Natural killer cell (primary cell): ENCODE measurements at regions not wholly inside any gene's neighbourhood (a gene's known extent, or its start where the extent isn't known, plus 50 kb on each side); places are given as distances from the start of the nearest gene placed in this dataset.
A peak's percentile ranks its signal among the peaks of the same experiment; 100 is the strongest.

Experiments
- ATAC-seq, 3 donors: fragments of 150-1000 bp in 2 of 3; fragments of 200-7000 bp in 1 of 3; cut with Tn5 transposase; 1 replicate in 1 of 3; 2 replicates in 2 of 3; pipeline ENCODE4 v1.10.0; 2021; ENCODE audit warnings: mild to moderate bottlenecking in 2 of 3, moderate library complexity in 2 of 3
- DNase-seq, 2 donors: peaks; one replicate each; pipeline versions ENCODE4 v3.0.0 to v3.0.0-alpha.2; 2013 to 2021; ENCODE audit warnings: mixed read lengths in 1 of 2
- H3K27ac ChIP-seq: one replicate; pipeline ENCODE4 v1.5.1; 2013; ENCODE audit warnings: mild to moderate bottlenecking, low read length
- H3K27me3 ChIP-seq: one replicate; pipeline ENCODE4 v1.6.1; 2013; ENCODE audit warnings: low read length; ENCODE audit not compliant: control insufficient read depth, insufficient read depth
- H3K36me3 ChIP-seq: one replicate; pipeline ENCODE4 v1.6.1; 2013; ENCODE audit warnings: low read length; ENCODE audit not compliant: control insufficient read depth, insufficient read depth
- H3K4me1 ChIP-seq: one replicate; pipeline ENCODE4 v1.6.1; 2013; ENCODE audit warnings: low read length; ENCODE audit not compliant: control insufficient read depth, insufficient read depth
- H3K4me3 ChIP-seq: one replicate; pipeline ENCODE4 v1.5.1; 2013; ENCODE audit warnings: low read length
- H3K9me3 ChIP-seq: one replicate; pipeline ENCODE4 v1.6.1; 2013; ENCODE audit warnings: low read length; ENCODE audit not compliant: control insufficient read depth, insufficient read depth
- H3K27ac Mint-ChIP-seq, 2 donors: one replicate each; pipeline ENCODE4 v1.8.0; 2022; ENCODE audit warnings: mild to moderate bottlenecking in 2 of 2, mixed read lengths in 2 of 2, moderate library complexity in 1 of 2
- H3K27me3 Mint-ChIP-seq, 2 donors: one replicate each; pipeline ENCODE4 v1.8.0; 2022; ENCODE audit warnings: low read depth in 2 of 2, mixed read lengths in 2 of 2
- H3K36me3 Mint-ChIP-seq: one replicate; pipeline ENCODE4 v1.8.0; 2022; ENCODE audit warnings: mixed read lengths
- H3K4me1 Mint-ChIP-seq, 2 donors: one replicate each; pipeline ENCODE4 v1.8.0; 2022; ENCODE audit warnings: mixed read lengths in 2 of 2
- H3K4me3 Mint-ChIP-seq: one replicate; pipeline ENCODE4 v1.8.0; 2022; ENCODE audit warnings: mild to moderate bottlenecking, moderate library complexity, mixed read lengths
- H3K9me3 Mint-ChIP-seq, 2 donors: one replicate each; pipeline ENCODE4 v1.8.0; 2022; ENCODE audit warnings: mixed read lengths in 2 of 2
- WGBS: methylation state at CpG from one replicate; pipeline ENCODE4 v1.1.7; 2013; ENCODE audit warnings: missing lambda C conversion rate; ENCODE audit not compliant: insufficient coverage; 5-methylcytosine and 5-hydroxymethylcytosine counted together
- intact Hi-C: fragments of 100-400 bp; cut with micrococcal nuclease; formaldehyde crosslinking; loops from one replicate; pipeline ENCODE4 v1.14.2; 2022
- TF ChIP-seq, protein P1 (sequence below): fragments of 200-600 bp; IDR thresholded peaks from one replicate; pipeline ENCODE4 v1.8.0; 2022; ENCODE audit warnings: antibody characterized with exemption

DNA sequence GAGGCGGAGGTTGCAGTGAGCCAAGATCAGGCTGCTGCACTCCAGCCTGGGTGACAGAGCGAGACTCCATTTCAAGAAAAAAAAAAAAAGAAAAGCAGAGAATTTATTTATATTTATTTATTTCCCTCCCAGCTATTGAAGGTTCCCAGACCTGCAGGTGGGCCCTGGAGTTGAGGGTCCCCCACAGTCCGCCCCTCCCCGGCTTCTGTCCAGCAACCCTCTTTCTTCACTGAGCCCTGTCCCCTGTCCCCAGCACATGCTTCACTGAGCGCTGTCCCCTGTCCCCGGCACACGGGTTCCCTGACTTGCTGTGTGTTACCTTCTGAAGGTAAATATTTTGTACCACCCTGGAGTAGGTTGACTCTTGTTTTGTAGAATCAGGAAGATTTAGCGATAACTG lies 301.7 kb upstream of the PITRM1 start:
- H3K27ac ChIP-seq: no peak overlapping the region
- no peaks in the 10 kb centered on the region for H3K27me3 ChIP-seq
- no peaks in the 10 kb centered on the region for H3K9me3 ChIP-seq
- Mint-ChIP-seq H3K27ac (no peak overlapping the region), H3K4me3 (no peak overlapping the region), H3K36me3 (no peaks in the 10 kb centered on the region), H3K4me1 (peaks cover 17 to 27% of the 10 kb centered on the region in 2 donors), H3K27me3 (peaks cover 3 to 37% of the 10 kb centered on the region in 2 donors), H3K9me3 (no peaks in the 10 kb centered on the region)
- intact Hi-C loops: no loop called here
- DNase-seq (no peak), ATAC-seq (no peak)
- H3K4me1 ChIP-seq: peaks cover 15% of the 10 kb centered on the region
- no peaks in the 10 kb centered on the region for H3K36me3 ChIP-seq
- TF ChIP-seq, protein P1, sequence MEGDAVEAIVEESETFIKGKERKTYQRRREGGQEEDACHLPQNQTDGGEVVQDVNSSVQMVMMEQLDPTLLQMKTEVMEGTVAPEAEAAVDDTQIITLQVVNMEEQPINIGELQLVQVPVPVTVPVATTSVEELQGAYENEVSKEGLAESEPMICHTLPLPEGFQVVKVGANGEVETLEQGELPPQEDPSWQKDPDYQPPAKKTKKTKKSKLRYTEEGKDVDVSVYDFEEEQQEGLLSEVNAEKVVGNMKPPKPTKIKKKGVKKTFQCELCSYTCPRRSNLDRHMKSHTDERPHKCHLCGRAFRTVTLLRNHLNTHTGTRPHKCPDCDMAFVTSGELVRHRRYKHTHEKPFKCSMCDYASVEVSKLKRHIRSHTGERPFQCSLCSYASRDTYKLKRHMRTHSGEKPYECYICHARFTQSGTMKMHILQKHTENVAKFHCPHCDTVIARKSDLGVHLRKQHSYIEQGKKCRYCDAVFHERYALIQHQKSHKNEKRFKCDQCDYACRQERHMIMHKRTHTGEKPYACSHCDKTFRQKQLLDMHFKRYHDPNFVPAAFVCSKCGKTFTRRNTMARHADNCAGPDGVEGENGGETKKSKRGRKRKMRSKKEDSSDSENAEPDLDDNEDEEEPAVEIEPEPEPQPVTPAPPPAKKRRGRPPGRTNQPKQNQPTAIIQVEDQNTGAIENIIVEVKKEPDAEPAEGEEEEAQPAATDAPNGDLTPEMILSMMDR: no peak
- 100% methylated on average over 4 of the region's 8 CpGs for WGBS
- no peak overlapping the region for H3K4me3 ChIP-seq

DNA sequence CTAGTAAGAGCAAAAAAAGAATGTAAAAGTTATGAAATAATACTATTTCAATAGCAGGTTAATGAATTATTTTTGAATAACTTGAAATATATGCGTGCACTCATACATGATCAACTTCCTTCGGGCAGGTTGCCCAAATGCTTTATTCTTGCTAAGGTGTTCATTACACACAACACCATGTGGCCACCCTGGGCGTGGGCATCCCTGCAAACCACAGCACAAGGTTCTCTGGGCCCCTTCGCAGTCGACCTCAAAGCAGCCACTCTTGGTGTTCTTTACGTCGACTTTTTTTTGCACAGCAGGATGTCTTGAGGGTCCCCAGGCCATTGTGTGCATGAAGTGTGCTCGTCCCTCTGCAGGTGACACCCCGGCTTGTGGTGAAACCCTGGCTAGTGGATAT lies 300.7 kb upstream of the PITRM1 start:
- ATAC-seq (peak in 1 of 3 donors; percentile 36), DNase-seq (peak in 1 of 2 donors; percentile 21)
- peaks cover 15% of the 10 kb centered on the region for H3K4me1 ChIP-seq
- H3K9me3 ChIP-seq: no peaks in the 10 kb centered on the region
- Mint-ChIP-seq H3K36me3 (no peaks in the 10 kb centered on the region), H3K9me3 (no peaks in the 10 kb centered on the region), H3K4me1 (peaks cover 21 to 35% of the 10 kb centered on the region in 2 donors), H3K27me3 (peaks cover 0 to 34% of the 10 kb centered on the region in 2 donors), H3K4me3 (peak overlapping the region; percentile 72), H3K27ac (peak overlapping the region in 1 of 2 donors; percentile 84)
- 43% methylated on average over 9 of the region's 9 CpGs for WGBS
- no peak overlapping the region for H3K27ac ChIP-seq
- intact Hi-C loops: no loop called here
- no peak overlapping the region for H3K4me3 ChIP-seq
- TF ChIP-seq, protein P1: no peak
- H3K36me3 ChIP-seq: no peaks in the 10 kb centered on the region
- H3K27me3 ChIP-seq: no peaks in the 10 kb centered on the region

DNA sequence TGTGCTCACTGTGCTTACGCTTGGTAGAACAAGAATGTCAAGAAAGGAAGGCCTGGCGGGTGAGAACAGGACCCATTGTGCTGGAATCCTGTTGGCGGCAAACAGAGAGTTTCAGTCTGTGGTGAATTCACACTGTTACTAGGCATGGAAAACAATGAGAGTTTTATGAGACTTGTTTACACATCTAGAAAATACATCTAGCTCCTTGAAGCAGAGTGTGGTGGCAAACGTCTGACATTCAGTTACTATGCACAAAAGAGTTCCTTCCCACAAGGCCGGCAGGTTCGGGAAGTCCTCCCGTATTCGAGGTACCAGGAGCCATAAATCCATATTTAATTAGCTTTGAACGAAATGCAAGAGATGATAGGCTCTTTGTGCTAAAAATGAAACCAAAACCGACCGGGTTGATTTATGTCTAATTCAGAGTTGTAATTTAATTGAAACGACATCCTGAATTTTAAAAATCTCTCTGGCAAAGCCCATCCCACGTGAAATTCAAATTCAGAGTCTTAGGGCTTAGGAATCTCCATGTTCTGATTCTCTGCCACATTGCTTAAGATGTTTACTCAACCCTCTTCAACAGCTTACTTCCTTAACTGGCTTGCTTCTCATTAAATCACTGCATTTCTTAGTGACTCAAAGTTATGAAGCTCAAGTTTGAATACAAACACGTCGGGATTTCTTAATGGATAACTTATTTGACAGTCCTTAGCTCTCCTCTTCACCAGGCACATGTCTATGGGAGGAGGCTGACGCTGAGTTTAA lies 299.9 kb upstream of the PITRM1 start:
- Mint-ChIP-seq H3K27me3 (peaks cover 0 to 42% of the 10 kb centered on the region in 2 donors), H3K27ac (peak overlapping the region in 1 of 2 donors; percentile 84), H3K36me3 (no peaks in the 10 kb centered on the region), H3K4me1 (peaks cover 29 to 40% of the 10 kb centered on the region in 2 donors), H3K4me3 (peak overlapping the region; percentile 72), H3K9me3 (no peaks in the 10 kb centered on the region)
- Histone ChIP-seq H3K4me1 (peaks cover 15% of the 10 kb centered on the region), H3K4me3 (peak overlapping the region; percentile 28), H3K9me3 (no peaks in the 10 kb centered on the region), H3K27ac (peak overlapping the region; percentile 27), H3K36me3 (no peaks in the 10 kb centered on the region), H3K27me3 (no peaks in the 10 kb centered on the region)
- 16% methylated on average over 13 of the region's 16 CpGs for WGBS
- TF ChIP-seq, protein P1: no peak
- peak in 1 of 2 donors; percentile 34 for DNase-seq
- peak; percentile 35 to 47 (median 42) for ATAC-seq
- intact Hi-C loops: no loop called here
